WTC11 (cell line): ENCODE measurements at regions not wholly inside any gene's neighbourhood (a gene's known extent, or its start where the extent isn't known, plus 50 kb on each side); places are given as distances from the start of the nearest gene placed in this dataset.

Experiments
- ATAC-seq: fragments of 200-7000 bp; cut with Tn5 transposase; 2 replicates; pipeline ENCODE4 v1.10.0; 2021; ENCODE audit warnings: mild to moderate bottlenecking, moderate library complexity
- CTCF ChIA-PET: fragments of 300-600 bp; sonication (Branson Sonifier 250); formaldehyde crosslinking; loops from one replicate; lab custom pipeline; 2021; ENCODE audit warnings: antibody characterized with exemption; lab: Charles Lee
- POLR2A ChIA-PET: fragments of 350-600 bp; sonication (Branson Sonifier 250); formaldehyde crosslinking; loops from one replicate; lab custom pipeline; 2021; ENCODE audit warnings: antibody characterized with exemption; lab: Charles Lee
- DNase-seq: peaks from one replicate; pipeline ENCODE4 v3.0.0; 2021; ENCODE audit warnings: low spot score
- H3K27ac Mint-ChIP-seq: 2 replicates; pipeline ENCODE4 v1.8.0; 2021; ENCODE audit warnings: mixed read lengths
- H3K27me3 Mint-ChIP-seq: 2 replicates; pipeline ENCODE4 v1.8.0; 2021; ENCODE audit warnings: low read depth, mild to moderate bottlenecking, moderate library complexity, mixed read lengths
- H3K36me3 Mint-ChIP-seq: 2 replicates; pipeline ENCODE4 v1.8.0; 2021; ENCODE audit warnings: mixed read lengths
- H3K4me1 Mint-ChIP-seq: 2 replicates; pipeline ENCODE4 v1.8.0; 2022; ENCODE audit warnings: mixed read lengths
- H3K4me3 Mint-ChIP-seq: 2 replicates; pipeline ENCODE4 v1.8.0; 2021; ENCODE audit warnings: mild to moderate bottlenecking, moderate library complexity, mixed read lengths
- H3K9me3 Mint-ChIP-seq: 2 replicates; pipeline ENCODE4 v1.8.0; 2021; ENCODE audit warnings: mixed read lengths
- ATF2 ChIP-seq: sonication (generic); formaldehyde crosslinking; IDR thresholded peaks from 2 replicates; pipeline ENCODE4 v1.8.1; 2022; ENCODE audit warnings: low read depth, missing genetic modification reagents, borderline replicate concordance
- CBFB ChIP-seq: sonication (generic); formaldehyde crosslinking; IDR thresholded peaks from 2 replicates; pipeline ENCODE4 v1.8.1; 2022; ENCODE audit warnings: mild to moderate bottlenecking, low read depth, missing genetic modification reagents
- CREM ChIP-seq: sonication (generic); formaldehyde crosslinking; IDR thresholded peaks from 2 replicates; pipeline ENCODE4 v1.8.1; 2022; ENCODE audit warnings: mild to moderate bottlenecking, missing genetic modification reagents, moderate library complexity
- E2F5 ChIP-seq: sonication (generic); formaldehyde crosslinking; IDR thresholded peaks from 2 replicates; pipeline ENCODE4 v1.8.1; 2022; ENCODE audit warnings: mild to moderate bottlenecking, moderate library complexity, missing genetic modification reagents
- ETV6 ChIP-seq: sonication (generic); formaldehyde crosslinking; IDR thresholded peaks from 2 replicates; pipeline ENCODE4 v1.8.1; 2022; ENCODE audit warnings: mild to moderate bottlenecking, missing genetic modification reagents
- FOXK1 ChIP-seq: sonication (generic); formaldehyde crosslinking; IDR thresholded peaks from 2 replicates; pipeline ENCODE4 v1.8.0; 2022; ENCODE audit warnings: mild to moderate bottlenecking, moderate library complexity, missing genetic modification reagents
- HMGA2 ChIP-seq: fragments of 250-450 bp; sonication (Bioruptor Pico); IDR thresholded peaks from 2 replicates; pipeline ENCODE4 v1.4.0; 2021; ENCODE audit warnings: mild to moderate bottlenecking, moderate library complexity
- HMGXB4 ChIP-seq: sonication (generic); formaldehyde crosslinking; IDR thresholded peaks from 2 replicates; pipeline ENCODE4 v1.8.1; 2023; ENCODE audit warnings: mild to moderate bottlenecking, moderate library complexity, missing genetic modification reagents
- JAZF1 ChIP-seq: fragments of 250-450 bp; sonication (Bioruptor Pico); IDR thresholded peaks from 2 replicates; pipeline ENCODE4 v1.9.0; 2021; ENCODE audit warnings: moderate library complexity, mild to moderate bottlenecking, inconsistent platforms
- JUN ChIP-seq: sonication (generic); formaldehyde crosslinking; IDR thresholded peaks from 2 replicates; pipeline ENCODE4 v1.8.0; 2023; ENCODE audit warnings: mild to moderate bottlenecking, missing genetic modification reagents
- NR3C1 ChIP-seq: sonication (generic); formaldehyde crosslinking; conservative IDR thresholded peaks from 2 replicates; pipeline ENCODE4 v1.8.1; 2023; ENCODE audit warnings: low read depth, mild to moderate bottlenecking, missing genetic modification reagents
- TEAD4 ChIP-seq: sonication (generic); formaldehyde crosslinking; IDR thresholded peaks from 2 replicates; pipeline ENCODE4 v1.8.0; 2022; ENCODE audit warnings: mild to moderate bottlenecking, missing genetic modification reagents
- ZNF121 ChIP-seq: sonication (generic); formaldehyde crosslinking; IDR thresholded peaks from 2 replicates; pipeline ENCODE4 v1.8.0; 2023; ENCODE audit warnings: missing genetic modification reagents
- TF ChIP-seq, protein P1 (sequence below): sonication (generic); formaldehyde crosslinking; IDR thresholded peaks from 2 replicates; pipeline ENCODE4 v1.8.0; 2022; ENCODE audit warnings: missing genetic modification reagents
- TF ChIP-seq, protein P2 (sequence below): sonication (generic); formaldehyde crosslinking; IDR thresholded peaks from 2 replicates; pipeline ENCODE4 v1.8.1; 2022; ENCODE audit warnings: missing genetic modification reagents, borderline replicate concordance
- TF ChIP-seq, protein P3 (sequence below): fragments of 250-450 bp; sonication (Bioruptor Pico); IDR thresholded peaks from 2 replicates; pipeline ENCODE4 v1.9.0; 2021; ENCODE audit warnings: moderate library complexity, mild to moderate bottlenecking, inconsistent platforms, borderline replicate concordance
- TF ChIP-seq, protein P4 (sequence below): sonication (generic); formaldehyde crosslinking; IDR thresholded peaks from 2 replicates; pipeline ENCODE4 v1.8.0; 2022; ENCODE audit warnings: mild to moderate bottlenecking, missing genetic modification reagents

DNA sequence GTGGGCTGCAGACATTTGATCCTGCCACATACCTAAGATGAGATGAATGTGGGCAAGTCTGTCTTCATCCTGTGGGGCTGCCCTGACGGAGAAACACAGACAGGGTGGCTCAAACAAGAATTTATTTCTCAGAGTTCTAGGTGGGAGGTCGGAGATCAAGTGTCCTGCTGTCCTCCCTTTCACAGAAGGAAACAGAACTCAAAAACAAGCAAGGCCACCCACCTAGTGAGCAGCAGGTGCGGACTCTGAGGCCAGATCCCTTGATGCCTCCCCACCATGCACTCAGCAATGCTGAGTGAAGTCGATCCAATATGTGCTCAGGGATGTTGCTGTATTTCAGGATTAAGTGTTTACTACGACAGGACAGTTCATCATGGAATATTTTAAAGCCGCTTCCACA is 63.0 kb upstream of the SNTG2 start (continued):
- TF ChIP-seq, protein P1, sequence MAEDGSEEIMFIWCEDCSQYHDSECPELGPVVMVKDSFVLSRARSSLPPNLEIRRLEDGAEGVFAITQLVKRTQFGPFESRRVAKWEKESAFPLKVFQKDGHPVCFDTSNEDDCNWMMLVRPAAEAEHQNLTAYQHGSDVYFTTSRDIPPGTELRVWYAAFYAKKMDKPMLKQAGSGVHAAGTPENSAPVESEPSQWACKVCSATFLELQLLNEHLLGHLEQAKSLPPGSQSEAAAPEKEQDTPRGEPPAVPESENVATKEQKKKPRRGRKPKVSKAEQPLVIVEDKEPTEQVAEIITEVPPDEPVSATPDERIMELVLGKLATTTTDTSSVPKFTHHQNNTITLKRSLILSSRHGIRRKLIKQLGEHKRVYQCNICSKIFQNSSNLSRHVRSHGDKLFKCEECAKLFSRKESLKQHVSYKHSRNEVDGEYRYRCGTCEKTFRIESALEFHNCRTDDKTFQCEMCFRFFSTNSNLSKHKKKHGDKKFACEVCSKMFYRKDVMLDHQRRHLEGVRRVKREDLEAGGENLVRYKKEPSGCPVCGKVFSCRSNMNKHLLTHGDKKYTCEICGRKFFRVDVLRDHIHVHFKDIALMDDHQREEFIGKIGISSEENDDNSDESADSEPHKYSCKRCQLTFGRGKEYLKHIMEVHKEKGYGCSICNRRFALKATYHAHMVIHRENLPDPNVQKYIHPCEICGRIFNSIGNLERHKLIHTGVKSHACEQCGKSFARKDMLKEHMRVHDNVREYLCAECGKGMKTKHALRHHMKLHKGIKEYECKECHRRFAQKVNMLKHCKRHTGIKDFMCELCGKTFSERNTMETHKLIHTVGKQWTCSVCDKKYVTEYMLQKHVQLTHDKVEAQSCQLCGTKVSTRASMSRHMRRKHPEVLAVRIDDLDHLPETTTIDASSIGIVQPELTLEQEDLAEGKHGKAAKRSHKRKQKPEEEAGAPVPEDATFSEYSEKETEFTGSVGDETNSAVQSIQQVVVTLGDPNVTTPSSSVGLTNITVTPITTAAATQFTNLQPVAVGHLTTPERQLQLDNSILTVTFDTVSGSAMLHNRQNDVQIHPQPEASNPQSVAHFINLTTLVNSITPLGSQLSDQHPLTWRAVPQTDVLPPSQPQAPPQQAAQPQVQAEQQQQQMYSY (CRISPR knock-in tag), result no peak

- CTCF ChIA-PET, result interaction anchor here (1.1 to 1.4 kb wide), 3 partner anchors 52 to 170 kb away, joined by 3 read pairs; no protein-coding TSS in a partner anchor
- no peak overlapping the region for H3K27ac Mint-ChIP-seq
- H3K27me3 Mint-ChIP-seq, result peaks cover 64% of the 10 kb centered on the region
- no peaks in the 10 kb centered on the region for H3K9me3 Mint-ChIP-seq
- ATAC-seq, result no peak
- H3K36me3 Mint-ChIP-seq, result no peaks in the 10 kb centered on the region
- TF ChIP-seq TEAD4 (no peak), CBFB (no peak), ZNF121 (no peak), JUN (CRISPR knock-in tag) (no peak), E2F5 (CRISPR knock-in tag) (no peak), ETV6 (CRISPR knock-in tag) (no peak), NR3C1 (no peak)
- TF ChIP-seq, protein P2, sequence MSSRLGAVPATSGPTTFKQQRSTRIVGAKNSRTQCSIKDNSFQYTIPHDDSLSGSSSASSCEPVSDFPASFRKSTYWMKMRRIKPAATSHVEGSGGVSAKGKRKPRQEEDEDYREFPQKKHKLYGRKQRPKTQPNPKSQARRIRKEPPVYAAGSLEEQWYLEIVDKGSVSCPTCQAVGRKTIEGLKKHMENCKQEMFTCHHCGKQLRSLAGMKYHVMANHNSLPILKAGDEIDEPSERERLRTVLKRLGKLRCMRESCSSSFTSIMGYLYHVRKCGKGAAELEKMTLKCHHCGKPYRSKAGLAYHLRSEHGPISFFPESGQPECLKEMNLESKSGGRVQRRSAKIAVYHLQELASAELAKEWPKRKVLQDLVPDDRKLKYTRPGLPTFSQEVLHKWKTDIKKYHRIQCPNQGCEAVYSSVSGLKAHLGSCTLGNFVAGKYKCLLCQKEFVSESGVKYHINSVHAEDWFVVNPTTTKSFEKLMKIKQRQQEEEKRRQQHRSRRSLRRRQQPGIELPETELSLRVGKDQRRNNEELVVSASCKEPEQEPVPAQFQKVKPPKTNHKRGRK (CRISPR knock-in tag), result no peak
- no peak overlapping the region for H3K4me3 Mint-ChIP-seq
- POLR2A ChIA-PET, result no interaction called here
- no peak for DNase-seq
- peaks cover 51% of the 10 kb centered on the region for H3K4me1 Mint-ChIP-seq
Observed at GRCh38 chr2:886072-887022, 64.3 kb upstream of the SNTG2 start.

DNA sequence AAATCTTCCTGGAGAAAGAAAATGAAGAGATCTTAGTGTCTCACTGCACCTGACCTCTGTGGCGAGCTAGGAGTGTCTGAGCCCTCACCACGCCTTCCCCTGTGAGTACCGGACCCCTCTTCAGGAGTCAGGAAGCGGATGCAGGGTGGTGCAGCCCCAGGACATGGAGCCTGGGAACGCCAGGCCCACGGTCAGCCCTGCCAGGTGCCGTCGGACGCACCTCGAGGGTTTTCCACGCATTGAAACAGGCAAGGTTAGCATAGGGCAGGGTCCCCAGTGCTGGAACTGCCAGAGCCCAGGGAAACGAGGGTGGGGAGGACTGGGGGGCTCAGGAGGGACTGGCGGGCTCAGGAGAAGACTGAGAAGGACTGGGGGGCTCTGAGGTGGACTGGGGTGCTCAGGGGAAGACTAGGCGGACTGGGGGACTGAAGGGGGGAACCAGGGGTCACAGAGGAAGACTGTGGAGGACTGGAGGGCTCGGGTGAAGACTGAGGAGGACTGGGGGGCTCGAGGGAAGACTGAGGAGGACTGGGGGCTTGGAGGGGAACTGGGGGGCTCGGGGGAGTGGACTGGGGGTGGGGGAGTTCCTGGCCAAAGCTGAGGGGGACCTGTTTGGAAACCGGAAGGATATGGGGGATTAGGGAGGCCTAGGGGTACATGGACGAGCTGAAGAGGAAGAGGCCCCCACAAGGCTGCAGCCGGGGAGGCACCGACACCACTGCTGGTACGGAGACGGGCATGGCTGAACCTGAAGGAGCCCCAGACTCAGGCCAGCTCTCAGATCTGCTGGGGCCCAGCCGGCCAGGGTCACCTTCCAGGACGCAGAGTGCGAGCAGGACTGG is 65.2 kb upstream of the SNTG2 start:
- ATAC-seq (no peak), DNase-seq (no peak)
- H3K4me3 Mint-ChIP-seq, result no peak overlapping the region
- H3K27ac Mint-ChIP-seq, result no peak overlapping the region
- ChIA-PET POLR2A (no interaction called here), CTCF (interaction anchor here (1.1 to 1.4 kb wide), 3 partner anchors 53 to 169 kb away, joined by 3 read pairs; no protein-coding TSS in a partner anchor)
- peaks cover 73% of the 10 kb centered on the region for H3K27me3 Mint-ChIP-seq
- H3K4me1 Mint-ChIP-seq, result peaks cover 54% of the 10 kb centered on the region
- H3K36me3 Mint-ChIP-seq, result no peaks in the 10 kb centered on the region
- no peaks in the 10 kb centered on the region for H3K9me3 Mint-ChIP-seq
- TF ChIP-seq JAZF1 (CRISPR knock-in tag), result no peak
- TF ChIP-seq, protein P3, sequence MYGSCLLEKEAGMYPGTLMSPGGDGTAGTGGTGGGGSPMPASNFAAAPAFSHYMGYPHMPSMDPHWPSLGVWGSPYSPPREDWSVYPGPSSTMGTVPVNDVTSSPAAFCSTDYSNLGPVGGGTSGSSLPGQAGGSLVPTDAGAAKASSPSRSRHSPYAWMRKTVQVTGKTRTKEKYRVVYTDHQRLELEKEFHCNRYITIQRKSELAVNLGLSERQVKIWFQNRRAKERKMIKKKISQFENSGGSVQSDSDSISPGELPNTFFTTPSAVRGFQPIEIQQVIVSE (CRISPR knock-in tag), result no peak
- no peak for TF ChIP-seq CREM (CRISPR knock-in tag)
- TF ChIP-seq ATF2 (CRISPR knock-in tag), result no peak
- no peak for TF ChIP-seq HMGXB4 (CRISPR knock-in tag)
- TF ChIP-seq FOXK1 (CRISPR knock-in tag), result no peak
- TF ChIP-seq HMGA2 (CRISPR knock-in tag), result no peak
- no peak for TF ChIP-seq ZNF121
- TF ChIP-seq, protein P4, sequence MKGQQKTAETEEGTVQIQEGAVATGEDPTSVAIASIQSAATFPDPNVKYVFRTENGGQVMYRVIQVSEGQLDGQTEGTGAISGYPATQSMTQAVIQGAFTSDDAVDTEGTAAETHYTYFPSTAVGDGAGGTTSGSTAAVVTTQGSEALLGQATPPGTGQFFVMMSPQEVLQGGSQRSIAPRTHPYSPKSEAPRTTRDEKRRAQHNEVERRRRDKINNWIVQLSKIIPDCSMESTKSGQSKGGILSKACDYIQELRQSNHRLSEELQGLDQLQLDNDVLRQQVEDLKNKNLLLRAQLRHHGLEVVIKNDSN, result no peak
